GM18909 (cell line): ENCODE measurements at regions not wholly inside any gene's neighbourhood (a gene's known extent, or its start where the extent isn't known, plus 50 kb on each side); places are given as distances from the start of the nearest gene placed in this dataset.

Source experiments
- ATAC-seq: cut with Tn5 transposase; IDR thresholded peaks from one replicate; pipeline ENCODE4 v1.9.1; 2021; ENCODE audit warnings: mild to moderate bottlenecking; ENCODE audit not compliant: unreplicated experiment, poor library complexity

DNA sequence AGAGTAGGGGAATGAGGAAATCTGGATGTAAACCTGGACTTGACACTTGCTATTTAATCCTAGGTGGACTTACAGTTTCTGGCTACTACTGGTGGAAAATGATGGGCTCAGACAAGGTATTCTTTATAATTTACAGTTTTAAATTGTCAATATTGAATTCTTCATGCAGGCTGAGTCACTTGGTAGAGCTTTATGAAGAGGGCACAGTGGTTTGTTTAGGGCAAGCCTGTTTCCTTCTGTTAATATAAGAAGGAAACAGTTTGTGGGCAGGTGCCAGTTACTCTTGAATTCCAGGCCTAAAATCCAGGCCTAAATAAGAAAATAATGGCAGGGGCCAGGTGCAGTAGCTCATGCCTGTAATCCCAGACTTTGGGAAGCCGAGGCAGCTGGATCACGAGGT, 355.8 kb upstream of the RGS6 start:
- ATAC-seq = no peak

DNA sequence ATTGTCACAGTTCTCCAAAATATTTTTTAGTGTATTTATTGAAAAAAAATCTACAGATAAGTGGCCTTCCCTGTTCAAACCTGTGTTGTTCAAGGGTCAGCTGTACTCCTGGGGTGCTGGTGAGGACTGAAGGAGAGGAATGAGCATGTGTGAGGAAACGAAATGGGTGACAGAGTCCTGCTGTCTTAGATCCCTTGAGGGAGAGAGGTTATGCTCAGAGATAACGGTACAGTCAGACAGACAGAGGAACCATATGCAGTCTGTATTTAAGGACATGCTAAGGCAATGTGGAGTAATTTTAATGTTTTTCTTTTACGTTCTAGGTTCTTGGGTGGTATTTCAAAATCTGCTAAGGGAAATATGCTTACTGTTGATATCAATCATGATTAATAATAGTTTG, 352.9 kb upstream of the RGS6 start:
- ATAC-seq = no peak

DNA sequence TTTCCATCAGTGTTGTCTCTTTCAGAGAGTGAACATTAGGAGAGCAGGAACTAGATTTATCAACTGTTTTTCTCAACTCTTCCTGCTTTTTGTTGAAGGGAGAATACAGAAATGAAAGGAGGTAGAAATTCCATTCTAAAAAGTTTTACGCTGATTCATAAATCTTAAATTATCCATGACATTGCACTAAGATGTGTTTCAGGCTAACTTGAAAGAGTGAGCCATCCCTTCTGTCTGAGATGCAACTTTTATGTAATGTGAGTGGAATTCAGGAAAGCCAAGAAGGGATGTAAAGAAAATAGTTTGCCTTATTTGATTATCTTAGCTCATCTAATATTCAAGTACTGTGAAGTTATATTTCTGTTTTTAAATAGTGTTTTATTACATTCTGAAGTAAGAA, 349.5 kb upstream of the RGS6 start:
- ATAC-seq = no peak

DNA sequence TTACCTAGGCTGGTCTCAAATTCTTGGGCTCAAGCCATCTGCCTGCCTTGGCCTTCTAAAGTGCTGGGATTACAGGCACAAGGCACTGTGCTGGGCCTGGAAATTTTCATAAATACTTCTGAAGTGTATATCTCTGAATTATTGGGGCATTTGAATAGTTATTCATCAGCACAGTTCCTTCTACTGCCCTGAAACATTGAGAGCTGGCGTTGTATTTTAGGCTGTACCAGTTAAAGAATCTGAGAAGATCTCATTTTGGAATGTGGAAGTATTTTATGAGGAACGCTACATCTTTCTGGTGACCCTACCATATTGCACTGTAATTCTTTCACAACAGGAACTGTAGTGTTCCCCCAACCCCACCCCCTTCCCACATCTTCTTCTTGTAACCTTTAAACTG, 349.0 kb upstream of the RGS6 start:
- no peak for ATAC-seq

DNA sequence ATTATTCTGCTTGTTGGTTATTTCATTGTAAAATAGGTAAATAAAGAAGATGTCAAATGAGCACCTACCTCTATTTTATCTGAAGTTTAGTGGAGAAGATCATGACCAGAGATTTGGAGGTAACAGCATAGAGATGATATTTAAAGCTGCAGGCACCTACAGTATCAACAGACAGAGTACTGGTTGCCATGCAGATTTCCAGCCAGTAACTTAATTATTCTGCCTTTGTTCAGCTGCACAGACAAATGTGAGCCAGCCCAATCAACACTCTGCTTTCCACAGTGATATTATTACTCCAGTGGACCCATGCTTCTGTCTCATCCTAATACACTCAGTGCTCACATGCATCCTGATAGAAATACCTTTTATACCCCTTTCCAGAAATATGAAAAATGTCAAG, 348.5 kb upstream of the RGS6 start:
- no peak for ATAC-seq

DNA sequence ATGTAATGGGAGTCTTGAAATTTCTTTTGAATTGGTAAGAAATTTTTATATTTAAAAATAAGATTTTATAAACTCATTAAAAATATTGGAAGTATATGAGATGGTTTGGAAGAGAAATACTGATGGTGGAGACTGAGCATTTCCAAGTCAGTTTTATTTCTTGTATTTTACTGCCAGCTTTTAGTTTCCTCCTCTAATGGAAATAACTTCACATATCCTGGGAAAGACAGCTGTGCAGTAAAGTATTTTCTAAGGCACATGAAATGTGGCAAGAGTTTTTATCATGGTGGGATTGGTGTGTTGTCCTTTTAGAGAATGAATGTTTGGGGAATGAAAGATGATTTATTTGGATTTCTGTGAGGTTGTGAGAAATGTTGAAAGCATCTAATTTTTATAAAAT, 346.9 kb upstream of the RGS6 start:
- ATAC-seq = no peak

DNA sequence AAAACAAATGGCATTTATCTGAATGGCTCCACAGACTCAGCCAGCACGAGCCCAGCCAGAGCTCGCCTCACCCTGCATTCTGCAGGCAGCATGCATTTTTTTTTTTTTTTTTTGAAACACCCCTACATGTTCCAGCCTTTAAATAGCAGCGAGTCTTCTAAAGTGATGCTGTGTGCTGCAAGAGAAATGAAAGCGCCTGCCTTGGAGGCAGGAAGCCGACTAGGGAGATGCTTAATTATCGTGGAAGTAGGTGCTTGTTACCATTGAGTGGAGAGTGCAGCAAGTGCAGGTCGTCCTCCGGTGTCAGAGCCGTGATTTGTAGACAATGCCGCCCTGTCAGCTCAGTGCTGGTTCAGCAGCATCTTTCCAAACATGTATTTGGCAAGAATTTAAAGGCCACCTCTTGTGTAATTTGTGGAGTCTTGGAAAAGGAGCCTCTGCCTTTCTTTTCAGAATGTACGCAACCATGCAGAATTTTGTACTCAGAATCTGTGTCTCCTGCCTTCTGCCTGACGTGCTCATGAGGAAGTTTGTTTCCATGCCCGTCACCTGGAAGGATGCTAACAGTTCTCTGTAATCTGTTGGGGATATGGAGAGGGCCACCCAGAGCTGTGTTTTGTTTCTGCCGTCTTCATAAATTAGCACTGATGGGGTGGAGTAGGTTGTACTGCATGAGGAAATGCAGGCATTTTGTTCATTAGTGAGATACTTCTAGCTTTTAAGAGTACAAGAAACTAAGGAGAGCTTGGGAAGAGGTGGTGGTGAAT, 345.9 kb upstream of the RGS6 start:
- ATAC-seq = no peak

DNA sequence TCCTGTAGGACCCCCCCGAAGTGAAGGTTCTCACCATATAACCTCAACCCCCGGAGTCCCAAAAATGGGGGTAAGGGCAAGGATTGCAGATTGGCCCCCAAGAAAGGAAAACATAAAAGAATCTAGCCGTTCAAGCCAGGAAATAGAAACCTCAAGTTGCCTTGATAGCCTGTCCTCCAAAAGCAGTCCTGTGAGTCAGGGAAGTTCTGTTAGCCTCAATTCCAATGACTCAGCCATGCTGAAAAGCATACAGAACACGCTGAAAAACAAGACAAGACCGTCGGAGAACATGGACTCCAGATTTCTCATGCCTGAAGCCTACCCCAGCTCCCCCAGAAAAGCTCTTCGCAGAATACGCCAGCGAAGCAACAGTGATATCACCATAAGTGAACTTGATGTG, 344.2 kb upstream of the RGS6 start:
- ATAC-seq = no peak

DNA sequence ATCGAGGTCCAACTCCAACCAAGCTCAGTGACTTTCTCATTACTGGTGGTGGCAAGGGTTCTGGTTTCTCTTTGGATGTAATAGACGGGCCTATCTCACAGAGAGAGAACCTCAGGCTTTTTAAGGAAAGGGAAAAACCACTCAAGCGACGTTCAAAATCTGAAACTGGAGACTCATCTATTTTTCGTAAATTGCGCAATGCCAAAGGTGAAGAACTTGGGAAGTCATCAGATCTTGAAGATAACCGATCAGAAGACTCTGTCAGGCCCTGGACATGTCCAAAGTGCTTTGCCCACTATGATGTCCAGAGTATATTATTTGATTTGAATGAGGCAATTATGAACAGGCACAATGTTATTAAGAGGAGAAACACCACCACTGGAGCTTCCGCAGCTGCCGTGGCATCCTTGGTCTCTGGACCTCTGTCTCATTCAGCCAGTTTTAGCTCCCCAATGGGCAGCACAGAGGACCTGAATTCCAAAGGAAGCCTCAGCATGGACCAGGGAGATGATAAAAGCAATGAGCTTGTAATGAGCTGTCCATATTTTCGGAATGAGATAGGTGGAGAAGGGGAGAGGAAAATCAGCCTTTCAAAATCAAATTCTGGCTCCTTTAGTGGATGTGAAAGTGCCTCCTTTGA, 343.5 kb upstream of the RGS6 start:
- ATAC-seq = no peak

DNA sequence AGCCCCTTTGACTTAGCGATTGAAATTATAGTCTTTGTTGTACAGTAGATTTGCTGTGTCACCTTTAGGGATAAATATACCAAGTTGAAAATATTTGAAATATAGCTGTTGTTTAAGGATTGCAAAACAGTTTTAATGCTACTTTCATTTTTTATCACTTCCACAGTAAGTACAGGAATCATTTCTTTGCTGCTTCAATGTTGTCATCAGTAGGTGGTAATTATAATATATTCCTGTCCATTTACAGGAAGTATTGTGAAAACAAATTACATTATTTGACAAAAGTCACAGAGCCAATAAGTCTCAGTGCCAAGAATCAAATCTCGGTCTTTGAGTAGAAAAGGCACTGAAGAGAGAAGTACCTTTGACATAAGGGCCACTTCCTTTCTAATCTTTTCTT, 342.6 kb upstream of the RGS6 start:
- no peak for ATAC-seq

DNA sequence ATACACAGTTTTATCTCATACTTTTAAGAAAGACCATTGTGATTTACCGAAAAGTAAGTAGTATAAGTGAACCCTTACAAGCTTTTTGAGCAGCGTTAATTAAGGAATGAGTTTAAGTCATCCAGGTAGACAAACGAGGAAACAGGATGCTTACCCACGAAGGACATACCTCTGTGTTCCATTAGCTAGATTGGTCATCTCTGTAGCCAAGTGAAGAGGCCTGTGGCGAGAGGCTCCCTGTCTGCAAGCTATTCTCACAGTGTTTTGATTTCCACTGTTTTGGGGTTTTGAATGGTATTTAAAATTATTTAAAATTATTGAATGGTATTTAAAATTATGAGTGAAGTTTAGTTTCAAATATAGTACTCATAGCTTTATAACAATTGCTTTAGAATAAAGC, 342.1 kb upstream of the RGS6 start:
- no peak for ATAC-seq

DNA sequence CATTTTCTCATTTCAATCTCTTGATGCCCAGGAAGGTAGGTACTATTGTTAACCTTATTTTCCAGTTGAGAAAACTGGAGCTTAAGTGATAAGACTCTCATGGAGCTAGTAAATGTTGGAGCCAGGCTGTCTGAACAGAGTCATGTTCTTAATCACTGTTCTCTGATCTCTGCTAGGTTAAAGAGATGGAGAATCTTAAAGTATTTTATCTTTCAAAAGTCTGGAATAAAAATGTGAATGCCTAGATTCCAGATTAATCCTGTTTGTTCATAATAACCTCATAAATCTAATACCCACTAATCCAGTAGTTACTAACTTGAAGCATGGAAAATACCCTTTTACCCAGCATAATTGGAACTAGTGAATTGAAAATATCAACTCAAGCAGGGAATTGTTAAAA, 341.0 kb upstream of the RGS6 start:
- ATAC-seq = no peak

DNA sequence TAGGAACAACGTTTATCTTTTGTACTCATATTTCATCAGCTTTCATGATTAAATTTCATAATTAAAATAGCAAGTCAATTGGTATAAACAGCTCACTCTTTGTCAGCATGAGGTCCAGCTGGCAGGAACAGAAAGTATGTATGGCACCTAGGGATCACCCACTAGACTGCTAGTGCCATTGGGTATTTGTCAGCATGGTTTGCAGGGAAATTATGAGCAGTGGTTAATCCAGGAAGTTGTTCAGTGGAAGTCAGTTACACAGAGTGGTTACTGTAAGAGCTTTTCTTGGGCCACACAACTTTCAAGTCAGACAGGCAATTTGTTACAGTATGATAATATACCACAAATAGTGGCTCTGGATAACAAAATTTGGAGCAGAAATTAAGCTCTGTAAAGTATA, 340.3 kb upstream of the RGS6 start:
- no peak for ATAC-seq

DNA sequence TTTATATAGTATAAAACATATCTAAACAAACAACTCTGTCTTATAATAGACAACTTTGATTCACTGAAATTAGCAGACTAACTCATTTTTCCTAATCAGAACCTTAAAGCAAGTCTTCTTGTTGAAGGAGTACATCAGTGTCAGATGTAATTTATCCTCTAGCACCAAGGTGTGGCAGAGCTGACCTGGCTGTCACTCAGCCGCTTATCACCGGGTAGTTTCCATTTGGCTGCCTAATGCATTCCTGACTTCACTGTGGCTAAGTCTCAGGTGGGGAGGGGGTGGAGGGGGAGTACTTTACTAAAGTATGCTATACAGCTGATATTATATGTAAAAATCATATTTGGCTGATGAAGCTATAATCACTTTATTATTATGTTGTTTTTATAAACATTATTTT, 339.9 kb upstream of the RGS6 start:
- ATAC-seq = no peak

DNA sequence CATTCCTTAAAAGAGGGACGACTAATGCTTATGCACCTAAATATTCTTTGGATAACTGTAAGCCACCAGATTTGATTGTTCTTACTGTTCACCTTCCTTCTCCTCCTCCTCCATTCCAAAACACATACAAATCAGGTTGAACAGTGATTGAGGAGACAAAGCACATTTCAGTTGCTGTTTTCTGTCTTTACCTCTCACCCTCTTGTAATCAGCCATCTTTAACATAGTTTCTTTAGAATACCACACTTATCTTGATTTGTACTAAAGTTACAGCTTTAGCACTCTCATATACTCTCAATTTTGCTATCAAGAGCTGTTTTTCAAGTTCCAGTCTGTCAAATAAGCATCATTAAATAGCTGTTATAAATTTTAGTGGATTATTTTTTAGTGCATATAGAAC, 338.3 kb upstream of the RGS6 start:
- no peak for ATAC-seq

DNA sequence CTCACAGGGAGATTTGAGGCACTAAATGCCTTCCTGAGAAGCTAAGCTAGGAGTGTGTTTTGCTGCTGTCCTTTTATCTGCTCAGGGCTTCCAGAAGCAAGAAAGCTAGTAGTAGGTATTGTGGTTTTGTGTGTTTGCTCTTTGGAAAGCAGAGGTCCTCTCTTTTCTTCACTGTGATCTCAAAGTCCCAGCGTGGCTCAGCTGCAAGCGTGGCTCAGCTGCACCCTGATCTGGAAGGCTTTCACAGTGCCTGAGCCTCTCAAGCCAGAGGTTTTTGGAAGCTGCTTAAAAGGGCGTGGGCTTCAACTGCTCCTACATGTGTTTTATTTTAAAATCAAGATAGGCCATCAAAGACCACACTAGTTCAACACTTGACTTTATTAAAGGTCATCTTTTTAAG, 337.4 kb upstream of the RGS6 start:
- ATAC-seq = no peak

DNA sequence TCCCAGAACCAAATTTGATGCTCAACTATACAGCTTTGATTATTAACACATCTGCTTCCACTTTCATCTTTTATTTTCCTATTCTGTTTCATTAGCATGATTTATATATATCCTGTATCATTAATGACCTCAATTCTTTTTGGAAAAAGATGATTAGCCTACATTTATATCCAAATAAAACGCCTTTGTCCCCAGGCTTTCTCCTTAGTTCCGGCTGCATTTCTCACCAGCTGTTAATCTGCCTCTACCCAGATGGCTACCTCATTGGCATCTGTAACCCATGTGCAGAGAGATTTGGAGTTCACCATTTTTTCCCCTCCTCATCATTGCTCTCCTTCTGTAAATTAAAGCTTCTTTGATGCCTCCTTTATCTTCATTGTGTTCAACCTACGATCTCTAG, 336.8 kb upstream of the RGS6 start:
- ATAC-seq = no peak

DNA sequence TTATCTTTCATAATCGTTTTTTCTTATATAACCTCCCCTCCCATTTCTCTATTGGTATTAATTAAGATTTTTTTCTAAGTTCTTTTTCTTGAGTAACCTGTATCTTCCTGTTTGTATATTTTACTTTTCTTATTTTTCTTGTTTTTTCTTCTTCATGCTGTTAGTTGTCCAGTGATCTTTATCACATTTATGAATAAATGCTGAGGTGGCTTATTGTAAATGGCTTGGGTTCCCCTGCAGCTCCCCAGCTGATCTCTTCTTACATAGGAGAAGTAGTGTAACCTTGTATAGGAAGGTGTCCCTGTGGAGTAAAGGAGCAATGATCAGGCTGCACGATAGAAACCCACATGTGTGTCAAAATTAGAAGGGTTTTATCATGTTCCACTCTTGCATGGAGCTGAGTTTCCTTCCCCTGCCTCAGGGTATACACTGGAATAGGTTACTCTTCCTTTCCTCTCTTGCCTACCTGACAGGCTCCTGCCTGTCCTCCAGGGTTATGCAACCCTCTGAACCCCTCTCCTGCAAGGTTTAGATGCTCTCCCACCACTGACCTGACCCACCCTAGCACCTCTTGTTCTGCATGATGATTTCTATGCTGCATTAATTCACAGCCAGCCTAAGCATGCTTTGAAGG, 334.8 kb upstream of the RGS6 start:
- ATAC-seq = peak; percentile 25

DNA sequence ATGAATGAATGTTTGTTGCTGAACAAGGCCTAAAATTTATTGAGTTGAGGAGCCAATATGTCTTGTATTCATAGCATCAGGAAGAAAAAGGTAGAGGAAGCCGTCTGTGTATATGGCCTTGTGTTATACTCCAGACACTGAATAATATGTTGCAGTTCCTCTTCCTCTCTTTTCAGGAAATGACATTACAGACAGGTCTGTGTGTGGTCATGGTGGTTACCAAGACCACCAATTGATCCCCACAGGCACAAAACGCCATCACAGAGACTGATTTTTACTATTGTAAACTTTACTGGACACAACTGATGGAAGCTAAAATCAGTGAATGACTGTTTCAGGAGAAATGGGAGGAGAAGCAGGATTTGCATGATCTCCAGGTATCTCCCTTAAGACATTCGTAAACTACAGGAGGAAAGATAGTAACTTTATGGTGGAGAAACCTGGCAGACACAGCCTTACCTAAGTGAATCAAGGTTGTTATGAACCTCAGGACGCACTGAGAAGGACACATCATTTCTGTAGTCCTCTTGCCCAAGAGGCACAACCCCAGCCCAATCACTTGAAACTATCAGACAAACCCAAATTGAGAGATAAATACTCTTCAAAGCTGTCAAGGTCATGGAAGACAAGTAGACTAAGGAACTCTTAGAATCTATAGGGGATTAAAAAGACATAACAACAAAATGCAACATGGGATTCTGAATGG, 334.1 kb upstream of the RGS6 start:
- peak; percentile 83 for ATAC-seq

DNA sequence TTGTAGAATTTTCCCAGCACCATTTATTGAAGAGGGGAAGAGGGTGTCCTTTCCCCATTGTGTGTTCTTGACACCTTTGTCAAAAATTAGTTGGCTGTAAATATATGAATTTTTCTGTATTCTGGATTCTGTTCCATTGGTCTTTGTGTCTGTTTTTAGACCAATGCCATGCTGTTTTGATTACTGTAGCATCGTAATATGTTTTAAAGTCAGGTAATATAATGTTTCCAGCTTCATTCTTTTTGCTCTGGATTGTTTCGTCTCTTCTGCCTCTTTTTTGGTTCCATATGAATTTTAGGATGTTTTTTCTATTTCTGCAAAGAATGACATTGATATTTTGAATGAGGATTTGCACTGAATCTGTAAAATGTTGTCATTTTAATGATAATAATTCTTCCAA, 331.9 kb upstream of the RGS6 start:
- ATAC-seq = no peak

DNA sequence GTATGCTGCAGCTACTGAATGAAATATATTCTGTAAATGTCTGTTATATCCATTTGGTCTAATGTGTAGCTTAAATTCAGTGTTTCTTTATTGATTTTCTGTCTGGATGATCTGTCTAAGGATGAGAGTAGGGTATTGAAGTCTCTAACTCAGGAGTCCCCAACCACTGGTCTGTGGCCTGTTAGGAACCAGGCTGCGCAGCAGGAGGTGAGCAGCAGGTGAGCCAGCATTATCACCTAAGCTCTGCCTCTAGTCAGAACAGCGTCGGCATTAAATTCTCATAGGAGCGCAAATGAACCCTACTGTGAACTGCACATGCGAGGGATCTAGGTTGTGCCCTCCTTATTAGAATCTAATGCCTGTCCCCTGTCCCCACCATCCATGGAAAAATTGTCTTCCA, 329.7 kb upstream of the RGS6 start:
- no peak for ATAC-seq
